Aorta (tissue), 5 donors: ENCODE measurements at regions not wholly inside any gene's neighbourhood (a gene's known extent, or its start where the extent isn't known, plus 50 kb on each side); places are given as distances from the start of the nearest gene placed in this dataset.

Experiments used
- ATAC-seq: fragments of 200-7000 bp; cut with Tn5 transposase; one replicate; pipeline ENCODE4 v1.9.1; 2022; ENCODE audit warnings: moderate library complexity; ENCODE audit not compliant: low FRiP score
- DNase-seq, 2 donors: peaks; one replicate each; pipeline ENCODE4 v3.0.0-alpha.2; 2020
- H3K27ac ChIP-seq, 2 donors: one replicate each; pipeline ENCODE4 v1.5.1; 2013; ENCODE audit warnings: low read length in 2 of 2, mild to moderate bottlenecking in 2 of 2, moderate library complexity in 2 of 2, control low read depth in 1 of 2, inconsistent platforms in 1 of 2, low read depth in 1 of 2
- H3K27me3 ChIP-seq, 2 donors: one replicate each; pipeline ENCODE4 v1.6.1; 2013; ENCODE audit warnings: control low read depth in 1 of 2, low read length in 1 of 2, mild to moderate bottlenecking in 1 of 2, moderate library complexity in 1 of 2; ENCODE audit not compliant: insufficient read depth in 2 of 2, control insufficient read depth in 1 of 2
- H3K36me3 ChIP-seq, 2 donors: one replicate each; pipeline ENCODE4 v1.6.1; 2013; ENCODE audit warnings: control low read depth in 1 of 2, low read length in 1 of 2, mild to moderate bottlenecking in 1 of 2; ENCODE audit not compliant: insufficient read depth in 2 of 2, control insufficient read depth in 1 of 2
- H3K4me1 ChIP-seq, 2 donors: one replicate each; pipeline ENCODE4 v1.6.1; 2013; ENCODE audit warnings: low read length in 2 of 2, control low read depth in 1 of 2, mild to moderate bottlenecking in 1 of 2, moderate library complexity in 1 of 2; ENCODE audit not compliant: insufficient read depth in 2 of 2, control insufficient read depth in 1 of 2
- H3K4me3 ChIP-seq, 2 donors: one replicate each; pipeline ENCODE4 v1.5.1; 2013; ENCODE audit warnings: low read length in 2 of 2, control low read depth in 1 of 2, mild to moderate bottlenecking in 1 of 2
- H3K9me3 ChIP-seq: one replicate; pipeline ENCODE4 v1.6.1; 2013; ENCODE audit warnings: mild to moderate bottlenecking, low read length; ENCODE audit not compliant: control insufficient read depth
- WGBS, 2 donors: extraction: QIAGEN DNeasy Blood & Tissue Kit; methylation state at CpG; one replicate each; pipeline ENCODE4 v1.1.7; 2013; 5-methylcytosine and 5-hydroxymethylcytosine counted together
- intact Hi-C, 2 donors: fragments of 100-400 bp; cut with DNase I; formaldehyde crosslinking; loops; one replicate each; pipeline versions ENCODE4 v1.14.2 to v1.15.0; 2022
- donor health status: healthy with polysubstance abuse.
- donor health status: Bipolar disorder and iron deficiency.
- donor health status: DM: no; HTN: no; CAD: no.
- donor health status: DM: no; HTN: no; CAD: no.
- donor health status: DM: yes; HTN: yes; CAD: no.

- no peak overlapping the region for H3K27ac ChIP-seq
- 31 to 41% methylated on average over 1 of the region's 1 CpG for WGBS, 2 donors
- H3K27me3 ChIP-seq, result no peaks in the 10 kb centered on the region
- ATAC-seq (no peak), DNase-seq (no peak)
- intact Hi-C loops, result no loop called here
- no peaks in the 10 kb centered on the region for H3K36me3 ChIP-seq
- no peak overlapping the region for H3K4me3 ChIP-seq
- peaks cover 0 to 4% of the 10 kb centered on the region in 2 donors for H3K4me1 ChIP-seq
- no peaks in the 10 kb centered on the region for H3K9me3 ChIP-seq
These were observed 66.0 kb upstream of the SYNDIG1 start for GRCh38 chr20:24403406-24403805.

- Histone ChIP-seq H3K4me3 (no peak overlapping the region), H3K4me1 (no peaks in the 10 kb centered on the region), H3K36me3 (no peaks in the 10 kb centered on the region), H3K9me3 (no peaks in the 10 kb centered on the region), H3K27me3 (no peaks in the 10 kb centered on the region), H3K27ac (no peak overlapping the region)
- DNase-seq (no peak), ATAC-seq (no peak)
- intact Hi-C loops, result no loop called here
- 15 to 19% methylated on average over 2 of the region's 2 CpGs for WGBS, 2 donors
These were observed 67.2 kb upstream of the SYNDIG1 start for GRCh38 chr20:24402188-24402587.

DNA sequence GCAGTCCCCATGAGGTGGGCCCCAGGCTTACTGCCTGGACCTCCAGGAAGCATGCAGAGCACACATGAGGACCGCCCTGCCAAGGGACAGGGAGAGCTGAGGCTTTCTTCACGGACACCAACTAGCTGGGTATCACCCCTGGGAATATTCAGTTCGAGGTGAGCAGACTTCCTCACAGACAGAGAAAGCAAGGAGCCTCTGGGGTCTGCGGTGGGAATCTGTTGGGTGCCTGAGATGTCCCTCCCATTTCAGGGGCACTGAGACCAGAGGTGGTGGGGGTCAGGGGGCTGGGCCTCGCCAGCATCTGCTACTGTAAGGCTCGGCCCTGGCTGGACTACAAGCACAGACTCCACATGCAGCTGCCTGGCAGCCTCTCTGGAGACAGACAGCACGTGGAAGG, 74.3 kb upstream of the SYNDIG1 start:
- Histone ChIP-seq H3K9me3 (no peaks in the 10 kb centered on the region), H3K36me3 (no peaks in the 10 kb centered on the region), H3K4me3 (no peak overlapping the region), H3K27me3 (no peaks in the 10 kb centered on the region), H3K4me1 (no peaks in the 10 kb centered on the region), H3K27ac (no peak overlapping the region)
- ATAC-seq (no peak), DNase-seq (no peak)
- intact Hi-C loops, result no loop called here
- WGBS, 2 donors, result 57 to 81% methylated on average over 7 of the region's 7 CpGs

GRCh38 chr20:24393903-24394302, 75.5 kb upstream of the SYNDIG1 start:
- DNase-seq, result no peak
- Histone ChIP-seq H3K4me3 (no peak overlapping the region), H3K27ac (no peak overlapping the region), H3K4me1 (no peaks in the 10 kb centered on the region), H3K27me3 (no peaks in the 10 kb centered on the region), H3K9me3 (no peaks in the 10 kb centered on the region), H3K36me3 (no peaks in the 10 kb centered on the region)
- no peak for ATAC-seq
- 76 to 79% methylated on average over 9 of the region's 9 CpGs for WGBS, 2 donors
- intact Hi-C loops, result no loop called here

DNA sequence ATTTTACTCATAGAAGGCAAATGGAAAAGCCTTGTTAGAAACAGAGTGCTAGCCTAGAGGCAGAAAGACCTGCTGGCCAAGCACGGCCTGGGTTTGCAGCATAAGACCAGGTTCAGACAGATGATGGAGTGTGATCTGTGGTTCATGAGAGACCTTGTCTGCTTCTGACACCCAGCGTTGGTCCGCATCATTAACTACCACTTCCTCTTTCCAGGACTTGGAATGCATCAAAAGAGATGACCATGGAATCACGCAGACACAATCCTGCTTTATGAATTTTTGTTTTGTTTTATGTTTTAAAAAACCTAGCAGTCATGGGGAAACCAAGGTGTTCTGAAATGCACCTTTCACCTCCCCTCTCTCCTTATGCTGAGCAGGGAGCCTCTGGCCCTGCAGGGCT, 76.8 kb upstream of the SYNDIG1 start:
- H3K36me3 ChIP-seq, result no peaks in the 10 kb centered on the region
- intact Hi-C loops, result no loop called here
- no peaks in the 10 kb centered on the region for H3K4me1 ChIP-seq
- no peak overlapping the region for H3K27ac ChIP-seq
- no peaks in the 10 kb centered on the region for H3K27me3 ChIP-seq
- H3K4me3 ChIP-seq, result no peak overlapping the region
- H3K9me3 ChIP-seq, result no peaks in the 10 kb centered on the region
- no peak for ATAC-seq
- WGBS, 2 donors, result 86 to 89% methylated on average over 4 of the region's 4 CpGs
- no peak for DNase-seq

GRCh38 chr20:24389686-24390085, 79.7 kb upstream of the SYNDIG1 start:
- Histone ChIP-seq H3K36me3 (no peaks in the 10 kb centered on the region), H3K9me3 (no peaks in the 10 kb centered on the region), H3K27ac (no peak overlapping the region), H3K4me3 (no peak overlapping the region), H3K4me1 (no peaks in the 10 kb centered on the region), H3K27me3 (no peaks in the 10 kb centered on the region)
- DNase-seq (peak in 1 of 2 donors; percentile 72), ATAC-seq (no peak)
- WGBS, 2 donors, result 68 to 79% methylated on average over 3 of the region's 3 CpGs
- intact Hi-C loops, result no loop called here

DNA sequence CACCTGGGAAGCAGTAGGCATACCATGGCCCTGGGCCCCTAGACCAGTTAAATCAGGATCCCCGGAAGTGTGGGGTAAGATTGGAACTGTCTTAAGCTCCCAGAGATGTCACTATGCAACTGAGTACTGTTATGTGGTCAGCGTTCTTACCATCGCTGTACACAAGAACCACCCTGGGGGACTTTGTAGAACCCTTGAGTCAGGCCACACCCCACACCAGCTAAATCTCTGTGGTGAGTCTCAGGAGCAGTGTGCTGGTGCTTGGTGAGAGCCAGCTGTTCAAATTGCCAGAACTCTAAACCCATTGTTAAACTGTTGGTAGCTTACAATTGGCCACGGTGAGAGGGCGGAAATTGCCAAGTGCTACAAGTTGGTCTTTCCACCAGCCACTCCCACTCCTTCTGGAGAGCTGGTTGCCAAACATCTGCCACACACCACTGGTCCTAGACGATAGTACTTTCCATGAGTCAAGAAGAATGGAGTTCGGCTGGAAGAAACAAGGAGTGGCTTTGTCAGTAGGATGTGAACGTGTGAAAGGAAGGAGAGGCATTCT, 80.5 kb upstream of the SYNDIG1 start:
- DNase-seq, result no peak
- H3K4me1 ChIP-seq, result no peaks in the 10 kb centered on the region
- no peaks in the 10 kb centered on the region for H3K36me3 ChIP-seq
- WGBS, 2 donors, result 54 to 59% methylated on average over 8 of the region's 8 CpGs
- H3K27me3 ChIP-seq, result no peaks in the 10 kb centered on the region
- H3K4me3 ChIP-seq, result no peak overlapping the region
- intact Hi-C loops, result no loop called here
- ATAC-seq, result no peak
- H3K27ac ChIP-seq, result no peak overlapping the region
- H3K9me3 ChIP-seq, result no peaks in the 10 kb centered on the region

DNA sequence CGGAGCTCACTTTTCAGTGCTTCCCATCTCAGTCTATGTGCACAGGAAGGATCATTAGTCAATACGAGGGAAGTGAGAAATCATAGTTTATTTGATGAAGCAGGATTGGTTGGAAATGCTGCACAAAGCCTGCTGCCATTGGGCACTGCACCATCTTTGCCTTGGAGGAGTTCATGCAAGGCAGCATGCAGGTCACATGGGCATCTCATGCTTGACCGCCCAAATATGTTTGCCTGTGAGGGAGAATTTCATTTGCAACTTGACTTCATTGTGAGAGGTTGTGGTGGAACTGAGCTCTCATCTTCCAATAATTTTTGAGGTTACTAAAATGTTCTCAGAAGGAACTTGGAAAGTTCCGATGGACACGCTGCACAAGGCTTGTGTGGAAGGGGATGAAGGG, 83.9 kb upstream of the SYNDIG1 start:
- H3K36me3 ChIP-seq, result no peaks in the 10 kb centered on the region
- no peaks in the 10 kb centered on the region for H3K9me3 ChIP-seq
- no peak overlapping the region for H3K4me3 ChIP-seq
- no peak overlapping the region for H3K27ac ChIP-seq
- no peak for ATAC-seq
- 96% methylated on average over 5 of the region's 5 CpGs for WGBS, 2 donors
- no peaks in the 10 kb centered on the region for H3K27me3 ChIP-seq
- intact Hi-C loops, result no loop called here
- no peak for DNase-seq
- no peaks in the 10 kb centered on the region for H3K4me1 ChIP-seq

DNA sequence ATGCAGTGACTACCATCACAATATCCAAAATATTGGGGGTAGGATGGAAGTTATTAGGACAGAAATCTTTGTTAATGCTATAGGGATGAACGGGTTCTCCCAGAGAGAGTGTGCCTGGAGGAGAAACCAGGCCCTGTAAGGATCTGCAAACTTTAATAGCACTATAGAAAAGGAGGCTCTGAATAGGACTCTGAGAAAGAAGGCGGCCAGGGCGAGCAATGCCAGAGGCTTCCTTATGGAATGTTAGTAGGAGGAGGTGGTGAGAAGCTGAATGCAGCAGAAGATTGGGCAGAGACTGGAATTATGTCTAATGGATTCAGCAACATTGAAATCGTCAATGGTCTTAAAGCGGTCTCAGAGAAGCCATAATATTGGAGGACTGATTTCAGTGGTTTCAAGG, 84.6 kb upstream of the SYNDIG1 start:
- Histone ChIP-seq H3K9me3 (no peaks in the 10 kb centered on the region), H3K4me1 (peaks cover 0 to under 1% of the 10 kb centered on the region in 2 donors), H3K27me3 (no peaks in the 10 kb centered on the region), H3K36me3 (no peaks in the 10 kb centered on the region), H3K27ac (no peak overlapping the region), H3K4me3 (no peak overlapping the region)
- ATAC-seq, result no peak
- 85 to 88% methylated on average over 5 of the region's 5 CpGs for WGBS, 2 donors
- intact Hi-C loops, result loop anchor here in 1 of 2 donors (5.0 kb wide), 1 partner anchor 82 kb away; the partner anchor contains the start of gene SYNDIG1
- DNase-seq, result no peak
